GM10266 (cell line): ENCODE measurements at regions not wholly inside any gene's neighbourhood (a gene's known extent, or its start where the extent isn't known, plus 50 kb on each side); places are given as distances from the start of the nearest gene placed in this dataset.

Experiments
- DNase-seq: peaks from one replicate; pipeline ENCODE4 v3.0.0; 2012; ENCODE audit errors: extremely low spot score
- TF ChIP-seq, protein P1 (sequence below): IDR thresholded peaks from 2 replicates; pipeline ENCODE4 v1.5.1; 2012; ENCODE audit warnings: mild to moderate bottlenecking, low read depth; ENCODE audit not compliant: control insufficient read depth, insufficient read depth; ENCODE audit errors: missing control alignments

DNA sequence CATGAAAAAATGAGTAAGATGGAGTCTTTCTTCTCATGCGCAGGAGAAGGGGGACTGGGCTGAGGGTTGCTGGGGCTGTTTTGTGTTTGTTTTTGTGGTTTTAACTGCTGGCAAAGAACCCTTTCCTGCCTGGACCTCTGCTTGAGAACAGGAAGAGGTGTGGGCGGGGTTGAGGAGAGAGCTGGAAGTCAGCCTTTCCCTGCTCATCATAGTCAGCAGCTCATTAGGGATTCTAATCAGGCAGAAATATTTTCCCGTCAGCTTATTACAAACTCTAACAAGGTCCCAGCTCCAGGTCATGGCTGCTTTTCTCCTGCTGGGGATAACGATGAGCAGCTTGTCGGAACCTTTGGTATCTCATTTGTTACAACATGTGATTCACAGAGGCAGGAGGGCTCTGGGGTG lies 185.0 kb upstream of the NRXN3 start:
- DNase-seq, result no peak
- TF ChIP-seq, protein P1, sequence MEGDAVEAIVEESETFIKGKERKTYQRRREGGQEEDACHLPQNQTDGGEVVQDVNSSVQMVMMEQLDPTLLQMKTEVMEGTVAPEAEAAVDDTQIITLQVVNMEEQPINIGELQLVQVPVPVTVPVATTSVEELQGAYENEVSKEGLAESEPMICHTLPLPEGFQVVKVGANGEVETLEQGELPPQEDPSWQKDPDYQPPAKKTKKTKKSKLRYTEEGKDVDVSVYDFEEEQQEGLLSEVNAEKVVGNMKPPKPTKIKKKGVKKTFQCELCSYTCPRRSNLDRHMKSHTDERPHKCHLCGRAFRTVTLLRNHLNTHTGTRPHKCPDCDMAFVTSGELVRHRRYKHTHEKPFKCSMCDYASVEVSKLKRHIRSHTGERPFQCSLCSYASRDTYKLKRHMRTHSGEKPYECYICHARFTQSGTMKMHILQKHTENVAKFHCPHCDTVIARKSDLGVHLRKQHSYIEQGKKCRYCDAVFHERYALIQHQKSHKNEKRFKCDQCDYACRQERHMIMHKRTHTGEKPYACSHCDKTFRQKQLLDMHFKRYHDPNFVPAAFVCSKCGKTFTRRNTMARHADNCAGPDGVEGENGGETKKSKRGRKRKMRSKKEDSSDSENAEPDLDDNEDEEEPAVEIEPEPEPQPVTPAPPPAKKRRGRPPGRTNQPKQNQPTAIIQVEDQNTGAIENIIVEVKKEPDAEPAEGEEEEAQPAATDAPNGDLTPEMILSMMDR, result no peak

DNA sequence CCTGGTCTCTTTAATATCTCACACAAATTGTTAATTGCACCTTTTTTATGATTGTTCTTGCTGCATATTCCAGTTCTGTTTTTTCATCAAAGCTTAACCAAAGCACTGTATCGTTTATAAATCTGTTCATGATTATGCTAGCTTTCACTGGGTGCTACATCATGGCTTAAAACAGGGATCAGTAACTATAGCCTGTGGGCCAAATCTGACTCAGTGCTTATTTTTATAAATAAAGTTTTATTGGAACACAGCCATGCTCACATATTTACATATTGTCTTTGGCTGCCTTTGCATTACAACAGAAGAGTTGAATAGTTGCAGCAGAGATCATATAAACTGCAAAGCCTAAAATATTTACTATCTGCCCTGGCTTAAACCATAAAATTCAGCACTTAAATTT lies 183.4 kb upstream of the NRXN3 start:
- DNase-seq, result no peak
- TF ChIP-seq, protein P1, result no peak

DNA sequence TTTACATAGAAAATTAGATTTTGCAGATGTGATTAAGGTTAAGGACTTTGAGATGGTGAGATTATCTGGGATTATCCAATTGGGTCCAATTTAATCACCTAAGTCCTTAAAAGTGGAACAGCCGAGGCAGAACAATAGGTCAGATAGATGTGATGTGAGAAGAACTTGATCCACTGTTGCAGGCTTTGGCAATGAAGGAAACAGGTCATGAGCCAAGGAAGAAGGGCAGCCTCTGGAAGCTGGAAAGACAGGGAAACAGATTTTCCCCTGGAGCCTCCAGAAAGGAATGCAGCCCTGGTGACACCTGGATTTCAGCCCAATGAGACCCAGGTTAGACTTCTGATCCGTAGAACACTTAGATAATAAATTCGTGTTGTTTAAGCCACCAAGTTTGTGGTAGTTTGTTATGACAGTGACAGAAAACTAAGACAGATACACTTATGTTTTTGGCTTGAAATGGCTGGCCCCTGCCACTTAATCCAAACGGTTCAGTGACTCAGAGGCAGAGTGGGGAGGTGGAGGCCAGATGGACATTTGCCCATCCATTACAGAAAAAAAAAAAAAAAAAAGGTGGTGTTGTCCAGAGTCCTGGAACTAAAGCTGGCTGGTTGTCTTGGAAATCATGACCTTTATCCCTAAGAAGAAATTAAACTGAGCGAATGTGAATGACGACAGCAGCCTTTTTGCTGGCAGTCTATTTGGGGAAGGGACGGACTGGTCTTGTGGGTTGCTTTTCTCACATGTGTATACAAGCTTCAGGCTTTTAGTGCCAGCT lies 181.9 kb upstream of the NRXN3 start:
- TF ChIP-seq, protein P1, result no peak
- no peak for DNase-seq

DNA sequence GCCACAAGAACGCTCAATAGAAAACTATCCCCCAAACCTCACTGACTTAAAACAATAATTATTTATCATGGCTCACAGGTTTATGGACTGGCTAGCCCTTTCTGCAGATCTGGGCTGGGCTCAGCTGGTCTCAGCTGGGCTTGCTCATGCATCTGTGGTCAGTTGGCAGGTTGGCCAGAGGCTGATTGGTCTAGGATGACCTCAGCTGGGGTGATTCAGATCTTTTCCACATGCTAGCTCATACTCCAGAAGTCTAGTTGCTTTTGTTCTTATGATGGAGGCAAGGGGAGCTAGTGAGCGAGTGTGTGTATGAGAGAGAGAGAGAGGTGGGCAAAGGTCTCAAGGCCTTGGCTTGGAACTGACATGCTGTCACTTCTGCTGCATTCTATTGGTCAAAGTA lies 181.2 kb upstream of the NRXN3 start:
- no peak for DNase-seq
- TF ChIP-seq, protein P1, result no peak

DNA sequence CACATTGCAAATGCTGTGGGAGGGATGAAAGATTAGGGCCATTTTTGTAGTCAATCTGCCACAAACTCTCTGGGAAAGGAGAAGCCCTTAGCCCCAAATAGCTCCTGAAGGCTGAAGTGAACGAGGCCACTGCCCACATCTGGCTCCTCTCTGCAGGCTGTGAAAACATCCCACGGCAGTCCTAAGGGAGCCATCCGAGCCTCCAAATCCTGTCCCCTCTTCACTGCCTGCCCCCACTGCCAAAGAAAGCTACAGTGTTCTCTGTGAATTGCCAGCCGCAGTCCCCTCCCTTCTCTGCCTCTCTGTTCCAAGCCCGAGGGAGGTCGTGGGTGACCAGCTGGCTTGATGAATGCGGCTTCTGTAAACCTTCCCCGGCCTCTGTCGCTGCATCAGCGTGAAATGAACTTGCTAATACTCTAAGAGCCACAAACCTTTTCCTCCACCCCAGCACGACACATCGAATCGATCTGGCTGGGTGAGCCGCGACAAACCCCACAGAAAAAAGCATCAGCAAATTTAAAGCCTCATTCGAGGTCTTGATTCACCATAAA lies 180.7 kb upstream of the NRXN3 start:
- no peak for DNase-seq
- TF ChIP-seq, protein P1, result no peak

DNA sequence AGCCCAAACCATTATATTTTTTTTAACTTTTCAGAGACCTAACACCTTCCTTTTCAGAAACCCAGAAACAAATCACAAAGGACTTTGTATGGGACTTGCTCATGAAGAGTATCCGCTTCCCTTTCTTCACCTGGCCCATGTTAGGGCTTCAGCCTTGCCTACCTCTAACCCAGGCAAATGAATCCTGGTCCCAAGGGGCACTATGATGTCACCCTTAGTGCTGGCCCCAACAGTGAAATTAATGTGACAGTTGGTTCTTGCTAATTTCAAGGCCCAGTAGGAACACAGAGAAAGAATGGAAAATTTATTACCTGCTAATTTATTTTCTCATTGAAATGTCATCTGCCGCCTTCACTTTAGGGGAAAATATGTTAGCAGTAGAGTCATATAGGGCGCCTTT lies 179.8 kb upstream of the NRXN3 start:
- DNase-seq, result no peak

DNA sequence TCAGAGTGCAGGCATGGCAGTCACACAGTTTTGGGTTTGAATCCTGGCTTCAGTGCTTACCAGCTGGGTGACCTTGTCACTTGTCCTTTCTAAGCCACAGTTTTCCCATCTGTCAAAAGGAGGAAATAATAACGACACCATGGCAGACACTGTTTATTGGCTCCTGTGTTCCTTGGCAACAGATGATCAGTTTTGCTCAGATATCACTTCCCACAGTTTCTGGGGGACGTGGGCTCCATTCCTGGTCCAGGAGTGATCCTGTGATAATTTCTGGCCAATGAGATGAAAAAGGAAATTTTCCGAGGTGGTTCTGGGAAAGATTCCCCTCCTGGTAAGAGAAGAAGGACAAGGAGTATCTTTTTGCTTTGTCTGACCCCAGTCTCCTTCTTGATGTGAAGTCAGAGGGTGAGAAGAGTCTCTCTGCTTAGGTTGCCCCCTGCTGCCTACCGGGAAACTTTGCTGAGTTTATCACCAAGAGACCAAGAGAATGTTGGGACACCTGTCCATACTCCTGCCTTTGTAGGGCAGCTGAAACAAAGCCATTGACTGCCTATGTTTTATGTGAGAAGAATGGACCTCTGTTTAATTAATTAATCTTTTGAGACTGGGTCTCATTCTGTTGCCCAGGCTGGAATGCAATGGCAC lies 178.9 kb upstream of the NRXN3 start:
- DNase-seq, result no peak
- TF ChIP-seq, protein P1, result peak; percentile 4

More for the DNA sequence above, 179.8 kb upstream of the NRXN3 start:
- TF ChIP-seq, protein P1, result no peak
